GM12878 (cell line): ENCODE measurements at regions not wholly inside any gene's neighbourhood (a gene's known extent, or its start where the extent isn't known, plus 50 kb on each side); places are given as distances from the start of the nearest gene placed in this dataset.

Experiments
- ATAC-seq: fragments of 200-7000 bp; cut with Tn5 transposase; 3 replicates; pipeline ENCODE4 v1.9.1; 2020; ENCODE audit warnings: mild to moderate bottlenecking, moderate library complexity
- BruUV-seq: library from RNA; stranded (reverse); fragments of 400-500 nt; replicated peaks from 2 replicates; lab custom pipeline; 2021; lab: Mats Ljungman, UMichigan
- CTCF ChIA-PET: fragments of 300-600 bp; sonication (Branson Sonifier 250); formaldehyde crosslinking; extraction: SDS; loops from one replicate; lab custom pipeline; 2021; ENCODE audit warnings: inconsistent platforms; lab: Yijun Ruan, JAX
- POLR2A ChIA-PET: fragments of 350-600 bp; formaldehyde crosslinking; extraction: SDS; loops from one replicate; lab custom pipeline; 2021; ENCODE audit warnings: inconsistent platforms; lab: Charles Lee
- RAD21 ChIA-PET: fragments of 300-600 bp; sonication (Branson Sonifier 250); formaldehyde crosslinking; loops from one replicate; lab custom pipeline; 2023; ENCODE audit warnings: antibody characterized with exemption; ENCODE audit not compliant: unreplicated experiment; lab: Charles Lee
- SMC1A ChIA-PET: fragments of 300-600 bp; sonication (Branson Sonifier 250); formaldehyde crosslinking; loops from one replicate; lab custom pipeline; 2023; ENCODE audit not compliant: unreplicated experiment, uncharacterized antibody; lab: Charles Lee
- DNase-seq: peaks from one replicate; pipeline ENCODE4 v3.0.0-alpha.2; 2011; ENCODE audit warnings: low read depth, low spot score
- FAIRE-seq: peaks from 3 replicates; lab custom pipeline; 2011; peaks lifted over from hg19 to GRCh38; lab: Jason Lieb, UNC
- H2AFZ ChIP-seq: 2 replicates; pipeline ENCODE4 v1.6.0; 2011; ENCODE audit warnings: low read depth, low read length, control low read depth; ENCODE audit not compliant: control insufficient read depth
- H3K27ac ChIP-seq: 2 replicates; pipeline ENCODE4 v1.5.1; 2011; ENCODE audit warnings: control low read depth; ENCODE audit not compliant: control insufficient read depth, insufficient read depth
- H3K27me3 ChIP-seq, 2 experiments: replicated peaks in 1 of 2; 2 replicates each; pipeline versions ENCODE4 v1.6.0 to v1.6.1; 2011; ENCODE audit warnings: low read length in 1 of 2; ENCODE audit not compliant: control insufficient read depth in 2 of 2, insufficient read depth in 2 of 2
- H3K36me3 ChIP-seq, 2 experiments: 2 replicates each; pipeline ENCODE4 v1.5.1; 2011; ENCODE audit warnings: low read length in 1 of 2; ENCODE audit not compliant: control insufficient read depth in 2 of 2, insufficient read depth in 2 of 2
- H3K4me1 ChIP-seq: 2 replicates; pipeline ENCODE4 v1.6.1; 2011; ENCODE audit warnings: mild to moderate bottlenecking, low read length, moderate library complexity, mixed read lengths; ENCODE audit not compliant: control insufficient read depth, insufficient read depth
- H3K4me2 ChIP-seq: 2 replicates; pipeline ENCODE4 v1.6.0; 2011; ENCODE audit warnings: control low read depth; ENCODE audit not compliant: control insufficient read depth, insufficient read depth
- H3K4me3 ChIP-seq: fragments of 200-600 bp; sonication (generic); 2 replicates; pipeline ENCODE4 v1.5.1; 2016
- H3K79me2 ChIP-seq: 2 replicates; pipeline ENCODE4 v1.6.0; 2011; ENCODE audit warnings: low read length; ENCODE audit not compliant: control insufficient read depth, insufficient read depth
- H3K9ac ChIP-seq: 2 replicates; pipeline ENCODE4 v1.8.0; 2011; ENCODE audit warnings: low read length, control low read depth, mixed read lengths; ENCODE audit not compliant: control insufficient read depth, insufficient read depth
- H3K9me3 ChIP-seq: replicated peaks from 3 replicates; pipeline ENCODE4 v1.5.1; 2011; ENCODE audit warnings: mild to moderate bottlenecking, low read length; ENCODE audit not compliant: control insufficient read depth, insufficient read depth
- H4K20me1 ChIP-seq: 2 replicates; pipeline ENCODE4 v1.6.0; 2011; ENCODE audit not compliant: control insufficient read depth, insufficient read depth
- BCL11A ChIP-seq: IDR thresholded peaks from 2 replicates; pipeline ENCODE4 v1.6.1; 2011; ENCODE audit warnings: low read depth, low read length
- BCL3 ChIP-seq: IDR thresholded peaks from 2 replicates; pipeline ENCODE4 v1.6.1; 2011; ENCODE audit warnings: borderline replicate concordance, low read depth, mild to moderate bottlenecking, moderate library complexity, low read length; ENCODE audit not compliant: insufficient read depth, poor library complexity, severe bottlenecking
- CTCF ChIP-seq, 3 experiments: IDR thresholded peaks in 2 of 3; conservative IDR thresholded peaks in 1 of 3; 2 replicates each; pipeline ENCODE4 v1.5.1; 2011; ENCODE audit warnings: low read depth in 3 of 3, low read length in 3 of 3, mild to moderate bottlenecking in 3 of 3, control low read depth in 2 of 3, moderate library complexity in 2 of 3, inconsistent platforms in 1 of 3, mixed read lengths in 1 of 3; ENCODE audit not compliant: control insufficient read depth in 2 of 3, insufficient read depth in 1 of 3; ENCODE audit errors: extremely low read depth in 1 of 3
- EZH2 ChIP-seq: IDR thresholded peaks from 2 replicates; pipeline ENCODE4 v1.6.1; 2012; ENCODE audit warnings: low read depth, mild to moderate bottlenecking, control low read depth, inconsistent platforms, low read length, borderline replicate concordance; ENCODE audit not compliant: control insufficient read depth
- GABPA ChIP-seq: IDR thresholded peaks from 2 replicates; pipeline ENCODE4 v1.6.1; 2014; ENCODE audit warnings: antibody characterized with exemption, low read depth, mild to moderate bottlenecking, inconsistent platforms
- RAD21 ChIP-seq: IDR thresholded peaks from 2 replicates; pipeline ENCODE4 v1.6.1; 2011; ENCODE audit warnings: mild to moderate bottlenecking, low read depth, low read length, moderate library complexity; ENCODE audit not compliant: insufficient read depth
- SMC3 ChIP-seq: IDR thresholded peaks from 2 replicates; pipeline ENCODE4 v1.6.1; 2011; ENCODE audit warnings: low read length, improper control_type of control experiment, borderline replicate concordance
- USF2 ChIP-seq: IDR thresholded peaks from 2 replicates; pipeline ENCODE4 v1.6.1; 2011; ENCODE audit warnings: low read depth, low read length, improper control_type of control experiment, borderline replicate concordance
- ZBTB11 ChIP-seq: fragments of 450-650 bp; formaldehyde crosslinking; IDR thresholded peaks from 2 replicates; pipeline ENCODE4 v1.5.0; 2022; ENCODE audit warnings: mild to moderate bottlenecking, missing genetic modification characterization
- in situ Hi-C: fragments of 300-500 bp; cut with MboI; formaldehyde crosslinking; loops from 9 replicates; pipeline ENCODE4 v1.14.3; 2018; ENCODE audit warnings: mixed read lengths
- intact Hi-C: fragments of 100-400 bp; cut with micrococcal nuclease; formaldehyde crosslinking; loops from one replicate; pipeline ENCODE4 v1.14.2; 2022; ENCODE audit not compliant: unreplicated experiment

GRCh38 chr1:99476058-99476457, 169.9 kb upstream of the PALMD start (continued):
- TF ChIP-seq BCL3 = no peak
- TF ChIP-seq ZBTB11 (CRISPR knock-in tag) = no peak
- TF ChIP-seq, all 136 proteins: peak for 0

GRCh38 chr1:99481391-99481996, 164.4 kb upstream of the PALMD start:
- peak; percentile 82 for ATAC-seq
- no peak for DNase-seq
- Histone ChIP-seq H2AFZ (no peak overlapping the region), H3K9me3 (no peaks in the 10 kb centered on the region), H3K36me3 (no peaks in the 10 kb centered on the region)
- CTCF ChIA-PET = interaction anchor here (0.9 to 4.7 kb wide), 17 partner anchors 10 to 687 kb away, joined by 3 to 66 read pairs (median 5); no protein-coding TSS in a partner anchor
- TF ChIP-seq GABPA = no peak
- TF ChIP-seq USF2 = no peak
- no peak for TF ChIP-seq BCL11A
- TF ChIP-seq SMC3 = peak; percentile 79; the same call in 1 of the 2 replicates
- TF ChIP-seq CTCF (IDR thresholded peaks at IDR 0.05 in 2 of 3, conservative IDR thresholded peaks at IDR 0.05 in 1 of 3; ENCODE audit: control insufficient read depth in 2 of 3, extremely low read depth in 1 of 3, insufficient read depth in 1 of 3, low read depth in 3 of 3, low read length in 3 of 3) = peak; percentile 62 to 71 (median 63)
- TF ChIP-seq RAD21 = peak; percentile 87
- no peak for TF ChIP-seq EZH2
- TF ChIP-seq, all 136 proteins: peak for 3
- Histone ChIP-seq H3K79me2 (no peaks in the 10 kb centered on the region), H3K4me3 (no peak overlapping the region), H4K20me1 (no peaks in the 10 kb centered on the region), H3K4me1 (no peaks in the 10 kb centered on the region), H3K4me2 (no peak overlapping the region), H3K27ac (no peak overlapping the region), H3K27me3 (peaks cover 0 to 2% of the 10 kb centered on the region in 2 experiments; a peak in 1 of 4 replicates), H3K9ac (no peak overlapping the region)
- ChIA-PET RAD21 (interaction anchor here (0.8 to 3.5 kb wide), 5 partner anchors 206 to 687 kb away, joined by 3 to 33 read pairs (median 6); no protein-coding TSS in a partner anchor), POLR2A (no interaction called here), SMC1A (interaction anchor here (0.7 to 4.5 kb wide), 8 partner anchors 8 to 732 kb away, joined by 3 to 23 read pairs (median 5); no protein-coding TSS in a partner anchor)
- intact Hi-C loops (loop anchor here (1.0 to 5.0 kb wide), 3 partner anchors 226 to 687 kb away; no protein-coding TSS in a partner anchor), in situ Hi-C loops (loop anchor here (25.0 kb wide), 1 partner anchor 694 kb away; no protein-coding TSS in a partner anchor)
- no TSS peak for BruUV-seq
- no peak for FAIRE-seq
